Neural crest cell (in vitro differentiated cells): ENCODE measurements at regions not wholly inside any gene's neighbourhood (a gene's known extent, or its start where the extent isn't known, plus 50 kb on each side); places are given as distances from the start of the nearest gene placed in this dataset.

ENCODE experiments used
- DNase-seq: peaks from one replicate; pipeline ENCODE4 v3.0.0; 2021; ENCODE audit warnings: low read depth, mixed read lengths, low spot score
- H3K27ac Mint-ChIP-seq: one replicate; pipeline ENCODE4 v1.8.0; 2021; ENCODE audit warnings: mild to moderate bottlenecking, mixed read lengths; ENCODE audit not compliant: unreplicated experiment
- H3K27me3 Mint-ChIP-seq: 2 replicates; pipeline ENCODE4 v1.8.0; 2021; ENCODE audit warnings: low read depth, mild to moderate bottlenecking, mixed read lengths
- H3K36me3 Mint-ChIP-seq: 2 replicates; pipeline ENCODE4 v1.8.0; 2021; ENCODE audit warnings: low read depth, mild to moderate bottlenecking, mixed read lengths
- H3K4me1 Mint-ChIP-seq: 2 replicates; pipeline ENCODE4 v1.8.0; 2021; ENCODE audit warnings: mixed read lengths
- H3K4me3 Mint-ChIP-seq: one replicate; pipeline ENCODE4 v1.8.0; 2021; ENCODE audit warnings: mild to moderate bottlenecking, mixed read lengths
- H3K9me3 Mint-ChIP-seq: 2 replicates; pipeline ENCODE4 v1.8.0; 2021; ENCODE audit warnings: mixed read lengths
- CTCF ChIP-seq: fragments of 200-600 bp; sonication (generic); conservative IDR thresholded peaks from 2 replicates; pipeline ENCODE4 v1.5.0; 2021; ENCODE audit warnings: antibody characterized with exemption, mild to moderate bottlenecking

- Mint-ChIP-seq H3K36me3 (no peaks in the 10 kb centered on the region), H3K27me3 (peaks cover 2% of the 10 kb centered on the region), H3K9me3 (no peaks in the 10 kb centered on the region), H3K4me1 (no peaks in the 10 kb centered on the region), H3K27ac (peak overlapping the region; percentile 22), H3K4me3 (no peak overlapping the region)
- TF ChIP-seq CTCF: no peak
- DNase-seq: no peak
Measured at GRCh38 chr5:172583931-172584511, 57.0 kb upstream of the NEURL1B start.

- Mint-ChIP-seq H3K9me3 (no peaks in the 10 kb centered on the region), H3K4me3 (no peak overlapping the region), H3K27ac (no peak overlapping the region), H3K27me3 (peaks cover 2% of the 10 kb centered on the region), H3K4me1 (no peaks in the 10 kb centered on the region), H3K36me3 (no peaks in the 10 kb centered on the region)
- no peak for DNase-seq
- TF ChIP-seq CTCF: no peak
Measured at GRCh38 chr5:172582940-172583339, 58.1 kb upstream of the NEURL1B start.

- TF ChIP-seq CTCF: no peak
- Mint-ChIP-seq H3K27me3 (peaks cover 2% of the 10 kb centered on the region), H3K9me3 (no peaks in the 10 kb centered on the region), H3K4me3 (no peak overlapping the region), H3K4me1 (peaks cover 16% of the 10 kb centered on the region), H3K27ac (no peak overlapping the region), H3K36me3 (no peaks in the 10 kb centered on the region)
- no peak for DNase-seq
Measured at GRCh38 chr5:172581315-172581714, 59.7 kb upstream of the NEURL1B start.

- Mint-ChIP-seq H3K27ac (no peak overlapping the region), H3K27me3 (peaks cover 2% of the 10 kb centered on the region), H3K4me1 (peaks cover 30% of the 10 kb centered on the region), H3K9me3 (no peaks in the 10 kb centered on the region), H3K36me3 (no peaks in the 10 kb centered on the region), H3K4me3 (no peak overlapping the region)
- no peak for TF ChIP-seq CTCF
- no peak for DNase-seq
Measured at GRCh38 chr5:172579403-172579990, 61.6 kb upstream of the NEURL1B start.

- H3K36me3 Mint-ChIP-seq: no peaks in the 10 kb centered on the region
- no peaks in the 10 kb centered on the region for H3K9me3 Mint-ChIP-seq
- DNase-seq: no peak
- peaks cover 35% of the 10 kb centered on the region for H3K4me1 Mint-ChIP-seq
- H3K27ac Mint-ChIP-seq: no peak overlapping the region
- no peak for TF ChIP-seq CTCF
- no peaks in the 10 kb centered on the region for H3K27me3 Mint-ChIP-seq
- H3K4me3 Mint-ChIP-seq: no peak overlapping the region
Measured at GRCh38 chr5:172577267-172577909, 63.7 kb upstream of the NEURL1B start.
